Progenitor cell of endocrine pancreas (in vitro differentiated cells): ENCODE measurements at regions not wholly inside any gene's neighbourhood (a gene's known extent, or its start where the extent isn't known, plus 50 kb on each side); places are given as distances from the start of the nearest gene placed in this dataset.
"Not testable (repeated sequence)": the region's sequence is repeated elsewhere in the genome, so short reads cannot be mapped to it uniquely, and the experiment has no call there.

Source experiments
- DNase-seq: peaks from one replicate; pipeline ENCODE4 v3.0.0; 2021; ENCODE audit warnings: low spot score; ENCODE audit not compliant: unreplicated experiment
- H3K27ac Mint-ChIP-seq: 2 replicates; pipeline ENCODE4 v1.8.0; 2021; ENCODE audit warnings: mild to moderate bottlenecking, moderate library complexity, mixed read lengths
- H3K27me3 Mint-ChIP-seq: 2 replicates; pipeline ENCODE4 v1.8.0; 2021; ENCODE audit warnings: mixed read lengths
- H3K36me3 Mint-ChIP-seq: 2 replicates; pipeline ENCODE4 v1.8.0; 2022; ENCODE audit warnings: mixed read lengths; ENCODE audit not compliant: insufficient read depth
- H3K4me1 Mint-ChIP-seq: 2 replicates; pipeline ENCODE4 v1.8.0; 2021; ENCODE audit warnings: low read depth, mixed read lengths
- H3K4me3 Mint-ChIP-seq: 2 replicates; pipeline ENCODE4 v1.8.0; 2021; ENCODE audit warnings: low read depth, mild to moderate bottlenecking, moderate library complexity, mixed read lengths
- H3K9me3 Mint-ChIP-seq: 2 replicates; pipeline ENCODE4 v1.8.0; 2021; ENCODE audit warnings: low read depth, mixed read lengths
- TF ChIP-seq, protein P1 (sequence below): fragments of 200-600 bp; sonication (generic); IDR thresholded peaks from one replicate; pipeline ENCODE4 v1.5.0; 2021; ENCODE audit warnings: antibody characterized with exemption, mild to moderate bottlenecking; ENCODE audit not compliant: unreplicated experiment

DNA sequence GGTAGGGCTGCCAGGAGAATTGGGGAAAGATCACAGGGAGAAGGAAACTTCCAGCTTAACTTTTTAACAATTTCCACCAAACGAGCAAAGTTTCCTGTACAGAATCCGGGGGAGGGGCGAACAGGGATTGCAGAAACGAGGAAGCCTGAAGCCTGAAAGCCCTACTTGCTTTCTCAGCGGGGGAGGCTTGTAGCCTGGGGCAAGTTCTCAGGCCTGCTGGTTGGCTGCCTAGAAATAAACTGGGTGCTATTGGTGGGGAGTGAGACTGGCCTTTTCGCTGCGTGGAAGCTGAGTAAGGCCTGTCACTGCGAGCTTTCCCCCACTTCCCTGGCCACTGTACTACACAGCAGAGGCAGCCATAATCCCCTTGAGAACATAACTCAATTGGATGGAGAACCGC lies 110.8 kb upstream of the ATP8A1 start:
- no peak overlapping the region for H3K4me3 Mint-ChIP-seq
- no peak for DNase-seq
- no peak overlapping the region for H3K27ac Mint-ChIP-seq
- H3K4me1 Mint-ChIP-seq = peaks cover 2% of the 10 kb centered on the region
- H3K27me3 Mint-ChIP-seq = peaks cover 4% of the 10 kb centered on the region
- H3K9me3 Mint-ChIP-seq = peaks cover 4% of the 10 kb centered on the region
- TF ChIP-seq, protein P1, sequence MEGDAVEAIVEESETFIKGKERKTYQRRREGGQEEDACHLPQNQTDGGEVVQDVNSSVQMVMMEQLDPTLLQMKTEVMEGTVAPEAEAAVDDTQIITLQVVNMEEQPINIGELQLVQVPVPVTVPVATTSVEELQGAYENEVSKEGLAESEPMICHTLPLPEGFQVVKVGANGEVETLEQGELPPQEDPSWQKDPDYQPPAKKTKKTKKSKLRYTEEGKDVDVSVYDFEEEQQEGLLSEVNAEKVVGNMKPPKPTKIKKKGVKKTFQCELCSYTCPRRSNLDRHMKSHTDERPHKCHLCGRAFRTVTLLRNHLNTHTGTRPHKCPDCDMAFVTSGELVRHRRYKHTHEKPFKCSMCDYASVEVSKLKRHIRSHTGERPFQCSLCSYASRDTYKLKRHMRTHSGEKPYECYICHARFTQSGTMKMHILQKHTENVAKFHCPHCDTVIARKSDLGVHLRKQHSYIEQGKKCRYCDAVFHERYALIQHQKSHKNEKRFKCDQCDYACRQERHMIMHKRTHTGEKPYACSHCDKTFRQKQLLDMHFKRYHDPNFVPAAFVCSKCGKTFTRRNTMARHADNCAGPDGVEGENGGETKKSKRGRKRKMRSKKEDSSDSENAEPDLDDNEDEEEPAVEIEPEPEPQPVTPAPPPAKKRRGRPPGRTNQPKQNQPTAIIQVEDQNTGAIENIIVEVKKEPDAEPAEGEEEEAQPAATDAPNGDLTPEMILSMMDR = no peak
- no peaks in the 10 kb centered on the region for H3K36me3 Mint-ChIP-seq

DNA sequence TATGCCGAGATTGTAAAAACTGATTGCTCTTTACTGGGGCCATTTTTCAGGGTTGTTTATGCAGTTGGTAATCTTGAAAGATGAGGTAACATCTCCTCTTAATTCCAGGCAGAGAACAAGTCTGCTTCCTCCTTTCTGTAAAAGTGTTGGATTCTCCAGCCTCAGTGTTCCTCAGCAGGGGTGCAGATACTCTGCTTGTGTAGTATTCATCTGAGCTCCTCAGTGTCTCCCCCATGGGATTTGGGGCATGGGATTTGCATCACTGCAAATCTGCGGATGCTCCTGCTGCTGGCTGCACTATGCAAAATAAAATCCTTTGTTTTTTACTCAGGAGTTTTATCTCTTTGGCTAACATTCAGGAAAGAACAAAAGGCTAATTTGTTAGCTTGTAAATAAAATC lies 104.9 kb upstream of the ATP8A1 start:
- Mint-ChIP-seq H3K27ac (no peak overlapping the region), H3K4me1 (peaks cover 2% of the 10 kb centered on the region), H3K9me3 (no peaks in the 10 kb centered on the region), H3K27me3 (peaks cover 5% of the 10 kb centered on the region), H3K4me3 (no peak overlapping the region), H3K36me3 (no peaks in the 10 kb centered on the region)
- TF ChIP-seq, protein P1 = no peak
- no peak for DNase-seq

DNA sequence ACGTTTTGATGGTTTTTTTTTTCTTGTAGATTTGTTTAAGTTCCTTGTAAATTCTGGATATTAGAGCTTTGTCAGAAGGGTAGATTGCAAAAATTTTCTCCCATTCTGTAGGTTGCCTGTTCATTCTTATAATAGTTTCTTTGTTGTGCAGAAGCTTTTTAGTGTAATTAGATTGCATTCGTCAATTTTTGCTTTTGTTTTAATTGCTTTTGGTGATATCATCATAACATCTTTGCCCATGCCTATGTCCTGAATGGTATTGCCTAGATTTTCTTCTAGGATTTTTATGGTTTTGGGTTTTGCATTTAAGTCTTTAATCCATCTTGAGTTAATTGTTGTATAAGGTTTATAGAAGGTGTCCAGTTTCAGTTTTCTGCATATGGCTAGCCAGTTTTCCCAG lies 98.1 kb upstream of the ATP8A1 start:
- peaks cover 13% of the 10 kb centered on the region for H3K27me3 Mint-ChIP-seq
- H3K4me1 Mint-ChIP-seq, H3K4me3 Mint-ChIP-seq, H3K9me3 Mint-ChIP-seq, H3K36me3 Mint-ChIP-seq, H3K27ac Mint-ChIP-seq, DNase-seq: not testable (repeated sequence)

DNA sequence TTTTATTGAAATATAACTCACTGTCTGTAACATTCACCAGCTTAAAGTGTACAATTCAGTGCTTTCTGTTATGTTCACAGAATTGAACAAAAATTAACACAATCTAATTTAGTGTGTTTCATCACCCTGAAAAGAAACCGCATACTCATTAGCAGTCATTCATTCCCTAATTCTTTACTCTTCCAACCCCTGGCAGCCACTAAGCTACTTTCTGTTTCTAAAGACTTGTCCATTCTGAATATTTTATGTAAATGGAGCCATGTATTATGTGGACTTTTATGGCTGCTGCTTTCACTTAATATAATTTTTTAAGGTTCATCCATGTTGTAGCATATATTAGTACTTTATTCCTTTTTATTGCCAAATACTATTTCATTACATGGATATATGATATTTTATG lies 94.7 kb upstream of the ATP8A1 start:
- peaks cover 2% of the 10 kb centered on the region for H3K9me3 Mint-ChIP-seq
- H3K4me1 Mint-ChIP-seq = no peaks in the 10 kb centered on the region
- H3K27ac Mint-ChIP-seq = no peak overlapping the region
- no peak overlapping the region for H3K4me3 Mint-ChIP-seq
- H3K36me3 Mint-ChIP-seq = no peaks in the 10 kb centered on the region
- DNase-seq = no peak
- TF ChIP-seq, protein P1 = no peak
- H3K27me3 Mint-ChIP-seq = peaks cover 21% of the 10 kb centered on the region

DNA sequence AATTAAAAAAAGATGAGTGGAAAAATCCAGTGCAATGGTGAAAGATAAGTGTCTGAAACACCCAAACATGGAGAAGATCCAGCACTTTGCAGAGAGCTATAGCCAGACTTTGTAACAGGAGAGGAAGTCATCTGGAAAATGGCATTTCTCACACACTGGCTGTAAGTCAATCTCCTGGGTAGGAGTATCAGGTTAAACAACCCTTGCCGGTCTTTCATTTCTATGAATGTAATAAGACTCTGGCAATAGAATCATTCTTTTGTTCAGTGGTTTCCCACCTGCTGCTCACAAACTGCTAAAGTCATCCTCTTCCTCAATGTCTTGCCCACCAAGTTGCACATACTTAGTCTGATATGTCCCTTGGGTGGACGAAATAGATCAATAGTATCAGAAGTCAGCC lies 94.0 kb upstream of the ATP8A1 start:
- H3K27ac Mint-ChIP-seq = no peak overlapping the region

DNA sequence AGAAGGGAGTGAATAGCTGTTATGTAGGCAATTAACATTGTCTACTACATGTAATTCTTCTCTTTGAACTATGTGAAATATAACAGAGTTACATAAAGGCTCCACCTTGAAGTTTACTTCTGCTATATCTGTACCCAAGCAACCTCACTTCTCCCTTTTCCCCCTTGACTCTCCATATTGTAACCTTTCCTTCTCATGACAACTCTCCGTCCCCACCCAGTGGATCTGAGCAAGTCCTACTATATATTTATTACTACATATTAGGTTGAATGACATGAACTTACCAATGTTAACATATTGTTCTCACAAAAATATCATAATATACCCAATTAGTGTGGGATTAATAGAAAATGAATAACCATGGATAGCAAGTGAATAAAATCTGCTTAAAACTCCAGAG lies 93.2 kb upstream of the ATP8A1 start:
- Mint-ChIP-seq H3K27me3 (peaks cover 19% of the 10 kb centered on the region), H3K4me3 (no peak overlapping the region), H3K36me3 (no peaks in the 10 kb centered on the region), H3K27ac (no peak overlapping the region), H3K9me3 (peaks cover 7% of the 10 kb centered on the region), H3K4me1 (no peaks in the 10 kb centered on the region)
- DNase-seq = no peak
- TF ChIP-seq, protein P1 = no peak

More for the DNA sequence above, 94.0 kb upstream of the ATP8A1 start:
- Mint-ChIP-seq H3K4me1 (no peaks in the 10 kb centered on the region), H3K9me3 (peaks cover 3% of the 10 kb centered on the region), H3K27me3 (peaks cover 19% of the 10 kb centered on the region), H3K4me3 (no peak overlapping the region), H3K36me3 (no peaks in the 10 kb centered on the region)
- TF ChIP-seq, protein P1 = no peak
- DNase-seq = no peak
